ENCODE measurements at regions not wholly inside any gene's neighbourhood (a gene's known extent, or its start where the extent isn't known, plus 50 kb on each side); places are given as distances from the start of the nearest gene placed in this dataset.
"Not testable (repeated sequence)": the region's sequence is repeated elsewhere in the genome, so short reads cannot be mapped to it uniquely, and the experiment has no call there.

DNA sequence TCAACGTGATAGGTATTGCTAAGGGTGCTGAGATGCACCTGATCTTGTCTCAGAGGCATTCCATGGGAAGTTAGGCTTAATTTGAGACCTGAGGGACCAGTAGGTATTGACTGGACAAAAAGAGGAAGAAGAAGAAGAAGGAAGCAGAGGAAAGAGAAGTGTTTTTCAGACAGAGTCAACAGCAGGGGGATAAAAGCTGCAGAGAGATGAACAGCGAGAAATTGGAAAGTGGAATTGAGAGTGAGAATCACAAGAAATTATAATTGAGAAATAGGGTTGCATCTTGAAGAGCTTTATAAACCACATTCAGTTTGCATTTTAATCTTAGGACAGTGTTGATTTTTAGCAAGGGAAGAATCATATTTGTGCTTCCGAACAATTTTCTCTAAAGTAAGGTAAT, 254.0 kb downstream of the CD83 start:
- DNase-seq (ENCODE audit: low spot score), result no peak

- no peak for DNase-seq (ENCODE audit: low spot score)
Observed at GRCh38 chr6:14372734-14373489, 255.3 kb downstream of the CD83 start.

- no peak for DNase-seq (ENCODE audit: low spot score)
Observed at GRCh38 chr6:14373648-14374437, 256.3 kb downstream of the CD83 start.

GRCh38 chr6:14375930-14376329, 258.4 kb downstream of the CD83 start:
- no peak for DNase-seq (ENCODE audit: low spot score)

- no peak for DNase-seq (ENCODE audit: low spot score)
Observed at GRCh38 chr6:14379568-14379967, 262.0 kb downstream of the CD83 start.

- no peak for DNase-seq (ENCODE audit: low spot score)
Observed at GRCh38 chr6:14380086-14380820, 262.7 kb downstream of the CD83 start.

- DNase-seq (ENCODE audit: low spot score), result no peak
Observed at GRCh38 chr6:14380901-14381828, 263.6 kb downstream of the CD83 start.

DNA sequence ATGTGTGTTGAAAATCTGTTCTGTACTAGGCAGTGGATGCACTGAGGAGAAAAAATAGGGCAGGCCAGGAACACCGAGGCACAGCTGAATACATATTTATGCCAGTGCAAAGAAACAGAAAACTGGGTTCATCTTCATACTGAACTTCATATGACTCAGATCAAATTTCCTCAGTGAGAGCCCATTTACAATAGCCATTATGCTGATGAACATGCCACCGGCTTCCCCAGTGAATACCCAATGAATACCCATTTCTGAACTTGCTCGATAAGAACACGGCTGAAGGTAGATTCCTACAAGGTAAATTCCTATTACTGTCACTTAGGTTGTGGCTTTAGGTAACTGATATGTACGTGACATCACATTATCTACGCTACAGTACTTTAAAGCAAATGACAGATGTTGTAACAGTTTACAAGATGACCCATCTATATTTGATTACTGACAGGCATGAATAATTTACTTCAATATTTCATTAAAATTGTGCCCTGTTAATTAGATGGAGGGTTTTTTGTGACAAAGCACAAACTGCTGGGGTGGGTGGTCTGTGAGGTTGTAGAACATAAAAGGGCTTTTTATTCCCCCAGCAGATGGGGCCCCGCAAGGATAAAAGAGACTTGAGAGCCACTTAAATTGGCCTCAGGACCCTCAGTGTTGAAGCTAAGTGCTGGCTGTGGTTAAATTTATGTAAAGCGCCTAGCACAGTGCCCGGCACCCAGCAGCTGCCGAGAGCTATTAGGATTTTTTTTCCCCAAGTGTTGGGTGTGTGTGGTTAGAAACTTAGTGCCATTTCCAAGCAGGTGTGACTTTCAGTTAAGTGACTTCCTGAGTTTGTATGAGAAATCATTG, 264.5 kb downstream of the CD83 start:
- no peak for DNase-seq (ENCODE audit: low spot score)

GRCh38 chr6:14382678-14383236, 265.2 kb downstream of the CD83 start:
- no peak for DNase-seq (ENCODE audit: low spot score)

DNA sequence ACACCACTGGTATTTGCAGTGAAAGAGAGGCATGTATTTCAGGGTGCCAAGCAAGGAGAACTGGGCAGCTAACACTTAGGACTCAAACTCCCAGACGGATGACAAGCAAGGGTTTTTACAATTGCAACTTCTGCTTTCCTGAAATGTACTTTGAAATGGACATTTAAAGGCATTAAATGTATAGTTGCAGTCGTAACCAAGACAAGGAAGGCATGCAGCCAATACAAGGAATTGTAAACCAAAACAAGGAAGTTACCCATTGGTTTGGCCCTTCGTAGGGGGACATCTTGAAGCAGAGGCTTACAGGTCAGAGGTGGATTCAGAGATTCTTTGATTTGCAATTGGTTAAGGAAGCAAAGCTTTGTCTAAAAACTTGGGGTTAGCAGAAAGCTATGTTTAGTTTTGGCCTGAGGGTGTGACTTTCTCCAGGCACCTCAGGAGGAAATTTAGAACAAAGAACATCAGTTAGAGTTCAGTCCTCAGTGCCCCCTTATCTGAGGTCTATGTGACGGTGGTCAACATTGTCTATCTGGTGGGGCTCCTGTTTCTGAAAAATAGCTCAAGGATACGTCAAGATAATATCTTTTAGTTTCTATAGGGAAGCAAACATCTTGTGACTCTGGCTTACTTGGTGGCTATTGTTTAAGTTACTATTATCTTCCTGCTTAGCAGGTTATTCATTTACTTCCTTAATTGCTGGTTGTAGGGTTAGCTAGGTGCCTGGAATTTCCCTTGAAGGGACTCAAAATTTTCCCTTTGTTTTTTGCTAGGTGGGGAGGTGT, 266.0 kb downstream of the CD83 start:
- DNase-seq (ENCODE audit: low spot score), result no peak

DNA sequence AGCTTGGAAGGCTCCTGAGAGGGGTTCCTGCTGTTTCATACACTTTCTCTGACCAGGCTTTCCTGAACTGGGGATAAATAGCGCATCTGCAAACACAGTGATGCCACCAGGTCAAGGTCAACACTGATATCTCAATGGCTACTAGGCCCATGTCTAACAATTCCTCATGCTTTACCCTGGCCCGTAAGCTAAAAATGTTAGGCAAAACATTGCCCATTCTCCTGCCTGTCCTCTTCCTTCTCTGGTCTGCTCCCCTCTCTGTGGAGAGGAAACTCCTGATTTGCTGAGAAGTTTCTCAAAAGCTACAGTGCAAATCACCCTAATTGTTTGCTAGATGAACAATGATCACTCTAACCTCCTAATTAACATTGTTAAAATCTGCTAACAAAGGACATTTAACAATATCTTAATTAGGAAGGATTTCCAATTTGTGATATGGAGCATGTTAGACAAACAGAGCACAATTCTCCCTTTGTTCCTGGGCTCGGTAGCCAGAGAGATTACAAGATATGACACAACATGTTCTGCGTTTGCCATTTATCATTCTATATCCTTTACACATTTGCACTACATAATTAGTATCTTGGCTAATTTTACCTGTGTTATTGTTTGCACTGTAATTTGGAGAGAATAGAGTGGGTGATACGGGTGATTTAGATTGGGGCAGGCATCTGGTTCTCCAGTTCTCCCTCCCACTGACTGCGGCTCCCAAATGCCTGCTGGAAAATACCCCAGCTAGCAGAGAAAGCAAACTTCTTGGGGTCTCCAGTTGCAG, 266.8 kb downstream of the CD83 start:
- DNase-seq (ENCODE audit: low spot score), result no peak

GRCh38 chr6:14386263-14386662, 268.7 kb downstream of the CD83 start:
- no peak for DNase-seq (ENCODE audit: low spot score)

DNA sequence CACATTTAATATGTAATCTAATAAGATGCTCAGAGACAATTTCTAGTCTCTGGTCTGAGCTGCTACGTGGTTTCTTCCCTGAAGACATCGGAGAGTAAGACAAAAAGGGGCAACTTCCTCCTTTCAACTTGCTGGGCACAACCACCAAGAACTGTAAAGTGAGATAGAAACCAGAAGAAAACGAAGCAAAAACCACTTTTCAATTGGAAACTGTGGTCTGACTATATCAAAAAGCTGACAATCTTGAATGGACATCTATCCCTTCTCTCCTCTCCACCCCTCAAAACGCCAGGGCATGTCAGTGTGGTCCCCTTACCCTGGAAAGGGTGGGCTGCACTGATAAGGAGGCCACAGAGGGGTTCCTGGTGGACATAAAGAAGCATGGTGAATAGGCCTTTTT, 269.1 kb downstream of the CD83 start:
- DNase-seq (ENCODE audit: low spot score), result no peak

GRCh38 chr6:14388371-14388770, 270.8 kb downstream of the CD83 start:
- no peak for DNase-seq (ENCODE audit: low spot score)

GRCh38 chr6:14389776-14390175, 272.2 kb downstream of the CD83 start:
- DNase-seq (ENCODE audit: low spot score), result not testable (repeated sequence)

- no peak for DNase-seq (ENCODE audit: low spot score)
Observed at GRCh38 chr6:14390805-14391204, 273.2 kb downstream of the CD83 start.

- no peak for DNase-seq (ENCODE audit: low spot score)
Observed at GRCh38 chr6:14393910-14394309, 276.3 kb downstream of the CD83 start.

DNA sequence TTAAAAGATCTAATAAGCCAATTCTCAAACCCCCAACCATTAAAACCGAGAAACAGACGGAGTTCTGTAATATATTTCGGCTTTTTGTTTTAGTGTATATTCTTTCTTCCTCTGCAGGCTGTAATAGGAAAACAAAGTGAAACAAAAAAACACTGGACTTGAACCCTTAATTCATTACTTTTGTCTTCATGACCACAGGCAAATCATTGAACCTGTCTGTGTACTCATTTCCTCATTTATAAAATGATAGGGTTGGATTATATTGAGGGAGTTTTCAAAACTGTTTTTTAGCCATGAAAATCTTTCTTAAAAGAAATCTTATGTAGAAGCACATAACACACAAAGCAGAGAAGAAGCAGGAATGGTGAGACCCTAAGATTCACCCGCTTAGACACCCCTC, 278.8 kb downstream of the CD83 start:
- no peak for DNase-seq (ENCODE audit: low spot score)

All from CD4-positive, alpha-beta T cell treated with Interleukin-2 at 100 ng/mL for 4 hours (primary cell).